Ovary (tissue), 3 donors: ENCODE measurements at regions not wholly inside any gene's neighbourhood (a gene's known extent, or its start where the extent isn't known, plus 50 kb on each side); places are given as distances from the start of the nearest gene placed in this dataset.

ENCODE experiments used
- POLR2A ChIP-seq: fragments of 450-650 bp; IDR thresholded peaks from one replicate; pipeline ENCODE4 v1.6.1; 2017; ENCODE audit warnings: antibody characterized with exemption, mild to moderate bottlenecking, moderate library complexity
- TF ChIP-seq, protein P1 (sequence below), 3 donors: fragments of 450-650 bp in 2 of 3; fragments of 200-600 bp in 1 of 3; IDR thresholded peaks; one replicate each; pipeline versions ENCODE4 v1.5.1 to v1.8.0; 2016 to 2022; ENCODE audit warnings: antibody characterized with exemption in 3 of 3, mild to moderate bottlenecking in 1 of 3
- donor health status: DM: no; HTN: no; CAD: no.

DNA sequence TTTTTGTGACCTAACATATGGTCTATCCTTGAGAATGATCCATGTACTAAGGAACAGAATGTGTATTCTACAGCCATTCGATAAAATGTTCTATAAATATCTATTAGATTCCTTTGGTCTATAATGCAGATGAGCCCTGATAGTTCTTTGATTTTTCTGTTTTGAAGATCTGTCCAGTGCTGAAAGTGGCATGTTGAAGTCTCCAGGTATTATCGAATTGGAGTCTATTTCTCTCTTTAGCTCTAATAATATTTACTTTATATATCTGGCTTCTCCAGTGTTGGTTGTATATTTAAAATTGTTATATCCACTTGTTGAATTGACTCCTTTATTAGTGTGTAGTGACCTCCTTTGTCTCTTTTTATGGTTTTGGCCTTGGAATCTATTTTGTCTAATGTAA lies 377.9 kb downstream of the ARL6IP6 start:
- TF ChIP-seq, protein P1, sequence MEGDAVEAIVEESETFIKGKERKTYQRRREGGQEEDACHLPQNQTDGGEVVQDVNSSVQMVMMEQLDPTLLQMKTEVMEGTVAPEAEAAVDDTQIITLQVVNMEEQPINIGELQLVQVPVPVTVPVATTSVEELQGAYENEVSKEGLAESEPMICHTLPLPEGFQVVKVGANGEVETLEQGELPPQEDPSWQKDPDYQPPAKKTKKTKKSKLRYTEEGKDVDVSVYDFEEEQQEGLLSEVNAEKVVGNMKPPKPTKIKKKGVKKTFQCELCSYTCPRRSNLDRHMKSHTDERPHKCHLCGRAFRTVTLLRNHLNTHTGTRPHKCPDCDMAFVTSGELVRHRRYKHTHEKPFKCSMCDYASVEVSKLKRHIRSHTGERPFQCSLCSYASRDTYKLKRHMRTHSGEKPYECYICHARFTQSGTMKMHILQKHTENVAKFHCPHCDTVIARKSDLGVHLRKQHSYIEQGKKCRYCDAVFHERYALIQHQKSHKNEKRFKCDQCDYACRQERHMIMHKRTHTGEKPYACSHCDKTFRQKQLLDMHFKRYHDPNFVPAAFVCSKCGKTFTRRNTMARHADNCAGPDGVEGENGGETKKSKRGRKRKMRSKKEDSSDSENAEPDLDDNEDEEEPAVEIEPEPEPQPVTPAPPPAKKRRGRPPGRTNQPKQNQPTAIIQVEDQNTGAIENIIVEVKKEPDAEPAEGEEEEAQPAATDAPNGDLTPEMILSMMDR (IDR thresholded peaks at IDR 0.05) = no peak
- TF ChIP-seq POLR2A = no peak
